Hepatocyte (in vitro differentiated cells): ENCODE measurements at regions not wholly inside any gene's neighbourhood (a gene's known extent, or its start where the extent isn't known, plus 50 kb on each side); places are given as distances from the start of the nearest gene placed in this dataset.
"Not testable (repeated sequence)": the region's sequence is repeated elsewhere in the genome, so short reads cannot be mapped to it uniquely, and the experiment has no call there.

Experiments
- EZH2 ChIP-seq: fragments of 200-600 bp; sonication (generic); IDR thresholded peaks from 2 replicates; pipeline ENCODE4 v1.6.1; 2016; ENCODE audit warnings: antibody characterized with exemption, mild to moderate bottlenecking, borderline replicate concordance
- TF ChIP-seq, protein P1 (sequence below): fragments of 200-600 bp; sonication (generic); IDR thresholded peaks from 2 replicates; pipeline ENCODE4 v1.5.1; 2016; ENCODE audit warnings: antibody characterized with exemption, mild to moderate bottlenecking; ENCODE audit not compliant: poor library complexity

- TF ChIP-seq, protein P1, sequence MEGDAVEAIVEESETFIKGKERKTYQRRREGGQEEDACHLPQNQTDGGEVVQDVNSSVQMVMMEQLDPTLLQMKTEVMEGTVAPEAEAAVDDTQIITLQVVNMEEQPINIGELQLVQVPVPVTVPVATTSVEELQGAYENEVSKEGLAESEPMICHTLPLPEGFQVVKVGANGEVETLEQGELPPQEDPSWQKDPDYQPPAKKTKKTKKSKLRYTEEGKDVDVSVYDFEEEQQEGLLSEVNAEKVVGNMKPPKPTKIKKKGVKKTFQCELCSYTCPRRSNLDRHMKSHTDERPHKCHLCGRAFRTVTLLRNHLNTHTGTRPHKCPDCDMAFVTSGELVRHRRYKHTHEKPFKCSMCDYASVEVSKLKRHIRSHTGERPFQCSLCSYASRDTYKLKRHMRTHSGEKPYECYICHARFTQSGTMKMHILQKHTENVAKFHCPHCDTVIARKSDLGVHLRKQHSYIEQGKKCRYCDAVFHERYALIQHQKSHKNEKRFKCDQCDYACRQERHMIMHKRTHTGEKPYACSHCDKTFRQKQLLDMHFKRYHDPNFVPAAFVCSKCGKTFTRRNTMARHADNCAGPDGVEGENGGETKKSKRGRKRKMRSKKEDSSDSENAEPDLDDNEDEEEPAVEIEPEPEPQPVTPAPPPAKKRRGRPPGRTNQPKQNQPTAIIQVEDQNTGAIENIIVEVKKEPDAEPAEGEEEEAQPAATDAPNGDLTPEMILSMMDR = not testable (repeated sequence)
- not testable (repeated sequence) for TF ChIP-seq EZH2
Measured at GRCh38 chr5:32952421-32952820, 241.3 kb downstream of the NPR3 start.
